ENCODE measurements at regions not wholly inside any gene's neighbourhood (a gene's known extent, or its start where the extent isn't known, plus 50 kb on each side); places are given as distances from the start of the nearest gene placed in this dataset.

- no peaks in the 10 kb centered on the region for H3K9me3 ChIP-seq
- no peaks in the 10 kb centered on the region for H3K36me3 ChIP-seq
- no peak overlapping the region for H3K4me3 ChIP-seq
- WGBS, 2 donors = 33 to 57% methylated on average over 1 of the region's 1 CpG
- DNase-seq = no peak
- TF ChIP-seq POLR2A (IDR thresholded peaks at IDR 0.05) (no peak), EP300 (IDR thresholded peaks at IDR 0.05) (no peak), CTCF (IDR thresholded peaks at IDR 0.05) (no peak), POLR2AphosphoS5 (IDR thresholded peaks at IDR 0.05) (no peak)
- H3K4me1 ChIP-seq = no peaks in the 10 kb centered on the region
- H3K27me3 ChIP-seq = no peaks in the 10 kb centered on the region
- intact Hi-C loops (cut with DNase I) = no loop called here
- no peak overlapping the region for H3K27ac ChIP-seq
These were observed 149.8 kb downstream of the LSMEM1 start for GRCh38 chr7:112630565-112630964.

GRCh38 chr7:112634107-112634506 is 153.3 kb downstream of the LSMEM1 start:
- no peak for TF ChIP-seq CTCF (IDR thresholded peaks at IDR 0.05)
- no peak for TF ChIP-seq POLR2A (IDR thresholded peaks at IDR 0.05)
- TF ChIP-seq EP300 (IDR thresholded peaks at IDR 0.05) = no peak
- 93 to 96% methylated on average over 3 of the region's 3 CpGs for WGBS, 2 donors
- Histone ChIP-seq H3K27me3 (no peaks in the 10 kb centered on the region), H3K36me3 (no peaks in the 10 kb centered on the region), H3K4me1 (no peaks in the 10 kb centered on the region), H3K27ac (no peak overlapping the region), H3K9me3 (no peaks in the 10 kb centered on the region), H3K4me3 (no peak overlapping the region)
- no peak for DNase-seq
- intact Hi-C loops (cut with DNase I) = no loop called here

- no peaks in the 10 kb centered on the region for H3K9me3 ChIP-seq
- intact Hi-C loops (cut with DNase I) = no loop called here
- no peaks in the 10 kb centered on the region for H3K36me3 ChIP-seq
- no peaks in the 10 kb centered on the region for H3K4me1 ChIP-seq
- H3K4me3 ChIP-seq = no peak overlapping the region
- H3K27ac ChIP-seq = no peak overlapping the region
- no peak for DNase-seq
- TF ChIP-seq POLR2AphosphoS5 (IDR thresholded peaks at IDR 0.05) = no peak
- no peak for TF ChIP-seq EP300 (IDR thresholded peaks at IDR 0.05)
- no peak for TF ChIP-seq POLR2A (IDR thresholded peaks at IDR 0.05)
- H3K27me3 ChIP-seq = no peaks in the 10 kb centered on the region
These were observed 154.5 kb downstream of the TMEM168 start for GRCh38 chr7:112635742-112636141.

- TF ChIP-seq CTCF (IDR thresholded peaks at IDR 0.05) = no peak
- no peak for TF ChIP-seq POLR2AphosphoS5 (IDR thresholded peaks at IDR 0.05)
- no peak for TF ChIP-seq POLR2A (IDR thresholded peaks at IDR 0.05)
- TF ChIP-seq EP300 (IDR thresholded peaks at IDR 0.05) = no peak
- DNase-seq = no peak
- Histone ChIP-seq H3K27me3 (no peaks in the 10 kb centered on the region), H3K9me3 (no peaks in the 10 kb centered on the region), H3K4me1 (no peaks in the 10 kb centered on the region), H3K4me3 (no peak overlapping the region), H3K27ac (no peak overlapping the region), H3K36me3 (no peaks in the 10 kb centered on the region)
- WGBS, 2 donors = 81 to 83% methylated on average over 2 of the region's 2 CpGs
- intact Hi-C loops (cut with DNase I) = no loop called here
These were observed 151.4 kb downstream of the TMEM168 start for GRCh38 chr7:112638675-112639400.

- Histone ChIP-seq H3K27ac (no peak overlapping the region), H3K9me3 (no peaks in the 10 kb centered on the region)
- no peak for TF ChIP-seq CTCF (IDR thresholded peaks at IDR 0.05)
- TF ChIP-seq EP300 (IDR thresholded peaks at IDR 0.05) = no peak
- TF ChIP-seq POLR2AphosphoS5 (IDR thresholded peaks at IDR 0.05) = no peak
- TF ChIP-seq POLR2A (IDR thresholded peaks at IDR 0.05) = no peak
These were observed 149.5 kb downstream of the TMEM168 start for GRCh38 chr7:112640685-112641084.

More at GRCh38 chr7:112640685-112641084, 149.5 kb downstream of the TMEM168 start:
- intact Hi-C loops (cut with DNase I) = no loop called here
- 15 to 58% methylated on average over 1 of the region's 1 CpG for WGBS, 2 donors
- H3K27me3 ChIP-seq = no peaks in the 10 kb centered on the region
- H3K36me3 ChIP-seq = no peaks in the 10 kb centered on the region
- no peaks in the 10 kb centered on the region for H3K4me1 ChIP-seq
- no peak overlapping the region for H3K4me3 ChIP-seq
- no peak for DNase-seq
